GM12878 (cell line): ENCODE measurements at regions not wholly inside any gene's neighbourhood (a gene's known extent, or its start where the extent isn't known, plus 50 kb on each side); places are given as distances from the start of the nearest gene placed in this dataset.
"Not testable (repeated sequence)": the region's sequence is repeated elsewhere in the genome, so short reads cannot be mapped to it uniquely, and the experiment has no call there.

Experiments
- GABPA ChIP-seq: IDR thresholded peaks from 2 replicates; pipeline ENCODE4 v1.6.1; 2014; ENCODE audit warnings: antibody characterized with exemption, low read depth, mild to moderate bottlenecking, inconsistent platforms
- NR2F1 ChIP-seq: fragments of 450-650 bp; conservative IDR thresholded peaks from 2 replicates; pipeline ENCODE4 v1.6.1; 2017; ENCODE audit warnings: mild to moderate bottlenecking
- NRF1 ChIP-seq: conservative IDR thresholded peaks from 2 replicates; pipeline ENCODE4 v1.6.1; 2011; ENCODE audit warnings: mild to moderate bottlenecking, low read depth, low read length, improper control_type of control experiment

DNA sequence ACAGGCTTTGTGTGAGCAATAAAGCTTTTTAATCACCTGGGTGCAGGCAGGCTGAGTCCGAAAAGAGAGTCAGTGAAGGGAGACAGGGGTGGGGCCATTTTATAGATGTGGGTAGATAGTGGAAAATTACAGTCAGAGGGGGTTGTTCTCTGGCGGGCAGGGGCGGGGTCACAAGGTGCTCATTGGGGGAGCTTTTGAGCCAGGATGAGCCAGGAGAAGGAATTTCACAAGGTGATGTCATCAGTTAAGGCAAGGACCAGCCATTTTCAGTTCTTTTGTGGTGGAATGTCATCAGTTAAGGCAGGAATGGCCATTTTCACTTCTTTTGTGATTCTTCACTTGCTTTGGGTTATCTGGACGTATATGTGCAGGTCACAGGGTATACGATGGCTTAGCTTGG is 571.3 kb upstream of the PCDH7 start:
- TF ChIP-seq NRF1, NR2F1, GABPA: not testable (repeated sequence)
